Astrocyte of the spinal cord (primary cell): ENCODE measurements at regions not wholly inside any gene's neighbourhood (a gene's known extent, or its start where the extent isn't known, plus 50 kb on each side); places are given as distances from the start of the nearest gene placed in this dataset.

Experiments
- DNase-seq: peaks from one replicate; pipeline ENCODE4 v3.0.0; 2011; ENCODE audit warnings: low read depth, low spot score
- H3K4me3 ChIP-seq: 2 replicates; pipeline ENCODE4 v1.5.1; 2011; ENCODE audit warnings: low read depth, mild to moderate bottlenecking, low read length, moderate library complexity
- in situ Hi-C: cut with HindIII; loops from 2 replicates; pipeline ENCODE4 v1.10.0; 2017; ENCODE audit warnings: low sequenced_read_pairs
- TF ChIP-seq, protein P1 (sequence below): IDR thresholded peaks from 2 replicates; pipeline ENCODE4 v1.5.1; 2012; ENCODE audit warnings: low read depth, mild to moderate bottlenecking, low read length, inconsistent platforms

GRCh38 chr1:102191723-102192122 lies 195.0 kb upstream of the OLFM3 start:
- peak; percentile 5 for DNase-seq

GRCh38 chr1:102190429-102190828 lies 193.7 kb upstream of the OLFM3 start:
- in situ Hi-C loops: no loop called here
- TF ChIP-seq, protein P1, sequence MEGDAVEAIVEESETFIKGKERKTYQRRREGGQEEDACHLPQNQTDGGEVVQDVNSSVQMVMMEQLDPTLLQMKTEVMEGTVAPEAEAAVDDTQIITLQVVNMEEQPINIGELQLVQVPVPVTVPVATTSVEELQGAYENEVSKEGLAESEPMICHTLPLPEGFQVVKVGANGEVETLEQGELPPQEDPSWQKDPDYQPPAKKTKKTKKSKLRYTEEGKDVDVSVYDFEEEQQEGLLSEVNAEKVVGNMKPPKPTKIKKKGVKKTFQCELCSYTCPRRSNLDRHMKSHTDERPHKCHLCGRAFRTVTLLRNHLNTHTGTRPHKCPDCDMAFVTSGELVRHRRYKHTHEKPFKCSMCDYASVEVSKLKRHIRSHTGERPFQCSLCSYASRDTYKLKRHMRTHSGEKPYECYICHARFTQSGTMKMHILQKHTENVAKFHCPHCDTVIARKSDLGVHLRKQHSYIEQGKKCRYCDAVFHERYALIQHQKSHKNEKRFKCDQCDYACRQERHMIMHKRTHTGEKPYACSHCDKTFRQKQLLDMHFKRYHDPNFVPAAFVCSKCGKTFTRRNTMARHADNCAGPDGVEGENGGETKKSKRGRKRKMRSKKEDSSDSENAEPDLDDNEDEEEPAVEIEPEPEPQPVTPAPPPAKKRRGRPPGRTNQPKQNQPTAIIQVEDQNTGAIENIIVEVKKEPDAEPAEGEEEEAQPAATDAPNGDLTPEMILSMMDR: no peak
- DNase-seq: no peak
- H3K4me3 ChIP-seq: no peak overlapping the region

More at GRCh38 chr1:102191723-102192122, 195.0 kb upstream of the OLFM3 start:
- in situ Hi-C loops: no loop called here
- TF ChIP-seq, protein P1: peak; percentile 15
- H3K4me3 ChIP-seq: no peak overlapping the region

- TF ChIP-seq, protein P1: no peak
- in situ Hi-C loops: no loop called here
- no peak overlapping the region for H3K4me3 ChIP-seq
- DNase-seq: no peak
Observed at GRCh38 chr1:102186536-102186935, 189.8 kb upstream of the OLFM3 start.

- TF ChIP-seq, protein P1: no peak
- DNase-seq: no peak
- in situ Hi-C loops: no loop called here
- no peak overlapping the region for H3K4me3 ChIP-seq
Observed at GRCh38 chr1:102185260-102185659, 188.5 kb upstream of the OLFM3 start.

DNA sequence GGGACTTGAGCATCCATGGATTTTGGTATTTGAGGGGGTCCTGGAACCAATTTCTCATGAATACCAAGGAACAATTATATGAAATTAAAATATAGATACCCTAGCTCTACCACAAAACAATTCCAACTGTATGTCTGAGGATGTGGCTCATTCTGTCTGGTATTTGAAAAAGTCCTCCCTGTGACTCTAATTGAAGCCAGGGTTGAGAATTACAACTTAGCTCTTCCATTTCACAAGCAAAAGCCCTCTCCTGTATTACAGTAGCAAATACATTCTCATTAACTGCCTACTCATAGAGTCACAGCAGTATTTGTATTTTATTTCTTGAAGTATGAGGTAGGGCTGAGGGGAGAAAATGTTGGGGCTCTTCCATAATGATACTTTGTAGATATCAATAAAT lies 187.8 kb upstream of the OLFM3 start:
- no peak overlapping the region for H3K4me3 ChIP-seq
- in situ Hi-C loops: no loop called here
- TF ChIP-seq, protein P1: no peak
- DNase-seq: no peak

GRCh38 chr1:102183711-102184110 lies 187.0 kb upstream of the OLFM3 start:
- in situ Hi-C loops: no loop called here
- TF ChIP-seq, protein P1: no peak

More at GRCh38 chr1:102183711-102184110, 187.0 kb upstream of the OLFM3 start:
- no peak for DNase-seq
- no peak overlapping the region for H3K4me3 ChIP-seq
